SK-N-SH (cell line): ENCODE measurements at regions not wholly inside any gene's neighbourhood (a gene's known extent, or its start where the extent isn't known, plus 50 kb on each side); places are given as distances from the start of the nearest gene placed in this dataset.

Experiments used
- CTCF ChIA-PET: fragments of 300-600, 350-600 bp; formaldehyde crosslinking; extraction: SDS; loops from one replicate; lab custom pipeline; 2021; lab: Yijun Ruan, JAX
- POLR2A ChIA-PET: fragments of 350-600 bp; sonication (Branson Sonifier 250); formaldehyde crosslinking; extraction: SDS; loops from one replicate; lab custom pipeline; 2020; ENCODE audit warnings: antibody characterized with exemption, inconsistent platforms; lab: Yijun Ruan, JAX
- DNase-seq: peaks from one replicate; pipeline ENCODE4 v3.0.0; 2012
- H2AFZ ChIP-seq: fragments of 200-600 bp; sonication (generic); 2 replicates; pipeline ENCODE4 v1.8.1; 2016; ENCODE audit warnings: antibody characterized with exemption, mild to moderate bottlenecking, low read depth
- H3F3A ChIP-seq: fragments of 200-600 bp; sonication (generic); replicated peaks from 2 replicates; pipeline ENCODE3; 2016; ENCODE audit warnings: antibody characterized with exemption, mild to moderate bottlenecking; ENCODE audit not compliant: insufficient read depth
- H3K27ac ChIP-seq, 2 experiments: fragments of 200-500 bp in 1 of 2; fragments of 200-600 bp in 1 of 2; sonication (Bioruptor generic) in 1 of 2; sonication (generic), shearing (Covaris generic) in 1 of 2; 2 replicates each; pipeline versions ENCODE4 v1.5.1 to v1.6.1; 2014 to 2016; ENCODE audit warnings: low read depth in 2 of 2, inconsistent platforms in 1 of 2, low read length in 1 of 2, mild to moderate bottlenecking in 1 of 2, mixed read lengths in 1 of 2
- H3K27me3 ChIP-seq: fragments of 200-600 bp; sonication (generic), shearing (Covaris generic); 2 replicates; pipeline ENCODE4 v1.6.1; 2016; ENCODE audit warnings: mixed run types; ENCODE audit not compliant: insufficient read depth
- H3K36me3 ChIP-seq, 2 experiments: fragments of 200-500 bp in 1 of 2; fragments of 200-600 bp in 1 of 2; sonication (Bioruptor generic) in 1 of 2; sonication (generic) in 1 of 2; replicated peaks in 1 of 2; 2 replicates each; pipeline versions ENCODE3 to v1.5.1; 2014 to 2016; ENCODE audit warnings: low read length in 1 of 2, mild to moderate bottlenecking in 1 of 2; ENCODE audit not compliant: insufficient read depth in 2 of 2, control insufficient read depth in 1 of 2
- H3K4me1 ChIP-seq, 2 experiments: fragments of 200-500 bp in 1 of 2; fragments of 200-600 bp in 1 of 2; sonication (Bioruptor generic) in 1 of 2; sonication (generic), shearing (Covaris generic) in 1 of 2; 2 replicates each; pipeline versions ENCODE4 v1.5.1 to v1.6.1; 2014 to 2016; ENCODE audit warnings: low read depth in 1 of 2, low read length in 1 of 2, mixed run types in 1 of 2; ENCODE audit not compliant: insufficient read depth in 2 of 2, control insufficient read depth in 1 of 2
- H3K4me2 ChIP-seq: fragments of 200-600 bp; sonication (generic), shearing (Covaris generic); 2 replicates; pipeline ENCODE4 v1.6.1; 2017; ENCODE audit warnings: mixed run types
- H3K4me3 ChIP-seq, 2 experiments: fragments of 200-500 bp in 1 of 2; fragments of 200-600 bp in 1 of 2; sonication (Bioruptor generic) in 1 of 2; sonication (generic), shearing (Covaris generic) in 1 of 2; 2 replicates each; pipeline versions ENCODE4 v1.5.1 to v1.8.1; 2014 to 2016; ENCODE audit warnings: low read depth in 2 of 2, inconsistent platforms in 1 of 2, low read length in 1 of 2, mild to moderate bottlenecking in 1 of 2, mixed read lengths in 1 of 2, moderate library complexity in 1 of 2
- H3K79me2 ChIP-seq: fragments of 200-600 bp; sonication (generic); 2 replicates; pipeline ENCODE4 v1.8.1; 2017; ENCODE audit warnings: mild to moderate bottlenecking; ENCODE audit not compliant: insufficient read depth
- H3K9ac ChIP-seq: fragments of 200-600 bp; sonication (generic); 2 replicates; pipeline ENCODE4 v1.6.1; 2017; ENCODE audit warnings: mixed run types
- H3K9me2 ChIP-seq: fragments of 200-600 bp; sonication (generic); 2 replicates; pipeline ENCODE4 v1.6.1; 2017; ENCODE audit warnings: mixed run types
- H3K9me3 ChIP-seq: fragments of 200-600 bp; sonication (generic); 2 replicates; pipeline ENCODE4 v1.6.1; 2017; ENCODE audit warnings: mixed run types, mild to moderate bottlenecking, moderate library complexity
- H4K20me1 ChIP-seq: fragments of 200-600 bp; sonication (generic); 2 replicates; pipeline ENCODE4 v1.6.1; 2017; ENCODE audit warnings: mild to moderate bottlenecking, mixed run types; ENCODE audit not compliant: insufficient read depth
- ELF1 ChIP-seq: IDR thresholded peaks from 2 replicates; pipeline ENCODE4 v1.4.0; 2012
- EP300 ChIP-seq, 2 experiments: IDR thresholded peaks; 2 replicates each; pipeline versions ENCODE4 v1.4.0 to v1.6.1; 2012; ENCODE audit warnings: borderline replicate concordance in 1 of 2, low read depth in 1 of 2, low read length in 1 of 2
- FOSL2 ChIP-seq: IDR thresholded peaks from 2 replicates; pipeline ENCODE4 v1.4.0; 2012; ENCODE audit warnings: low read depth, mild to moderate bottlenecking, moderate library complexity, borderline replicate concordance
- FOXJ3 ChIP-seq: sonication (generic); formaldehyde crosslinking; IDR thresholded peaks from 2 replicates; pipeline ENCODE4 v1.5.1; 2020; ENCODE audit warnings: mild to moderate bottlenecking, missing genetic modification reagents
- FOXM1 ChIP-seq: IDR thresholded peaks from 2 replicates; pipeline ENCODE4 v1.4.0; 2012; ENCODE audit warnings: low read depth, mild to moderate bottlenecking
- GABPA ChIP-seq: IDR thresholded peaks from 2 replicates; pipeline ENCODE4 v1.4.0; 2012; ENCODE audit warnings: low read depth, mild to moderate bottlenecking
- MEF2A ChIP-seq: IDR thresholded peaks from 2 replicates; pipeline ENCODE4 v1.4.0; 2012; ENCODE audit warnings: low read depth, borderline replicate concordance
- MXI1 ChIP-seq: IDR thresholded peaks from 2 replicates; pipeline ENCODE4 v1.6.1; 2012; ENCODE audit warnings: mild to moderate bottlenecking, low read depth, low read length, improper control_type of control experiment
- POLR2AphosphoS5 ChIP-seq: IDR thresholded peaks from 2 replicates; pipeline ENCODE4 v1.6.1; 2012; ENCODE audit warnings: low read depth, low read length
- RFX5 ChIP-seq: IDR thresholded peaks from 2 replicates; pipeline ENCODE4 v1.6.1; 2012; ENCODE audit warnings: mild to moderate bottlenecking, improper control_type of control experiment, low read length
- RXRA ChIP-seq: IDR thresholded peaks from 2 replicates; pipeline ENCODE4 v1.4.0; 2012; ENCODE audit warnings: low read depth, mild to moderate bottlenecking, borderline replicate concordance
- SIN3A ChIP-seq: IDR thresholded peaks from 2 replicates; pipeline ENCODE4 v1.6.1; 2012; ENCODE audit warnings: low read depth, mild to moderate bottlenecking, low read length, moderate library complexity, borderline replicate concordance
- USF1 ChIP-seq: IDR thresholded peaks from 2 replicates; pipeline ENCODE4 v1.4.0; 2012; ENCODE audit warnings: low read depth, borderline replicate concordance
- USF2 ChIP-seq: fragments of 150-350 bp; IDR thresholded peaks from 2 replicates; pipeline ENCODE4 v1.6.1; 2017; ENCODE audit warnings: antibody characterized with exemption, low read length, low read depth, borderline replicate concordance
- YY1 ChIP-seq: IDR thresholded peaks from 2 replicates; pipeline ENCODE4 v1.4.0; 2012; ENCODE audit warnings: low read depth, mild to moderate bottlenecking
- WGBS: methylation state at CpG from one replicate; pipeline ENCODE4 v1.1.6; 2017; ENCODE audit warnings: low lambda C conversion rate; 5-methylcytosine and 5-hydroxymethylcytosine counted together
- TF ChIP-seq, protein P1 (sequence below): fragments of 150-350 bp; IDR thresholded peaks from 2 replicates; pipeline ENCODE4 v1.6.1; 2016; ENCODE audit warnings: mild to moderate bottlenecking, low read depth, low read length
- TF ChIP-seq, protein P2 (sequence below): IDR thresholded peaks from 2 replicates; pipeline ENCODE4; 2012

GRCh38 chr22:19635644-19636043, 78.7 kb upstream of the SEPTIN5 start (continued):
- TF ChIP-seq FOXM1 (no peak), USF2 (no peak), ELF1 (no peak), RXRA (no peak), FOSL2 (no peak), MXI1 (no peak), GABPA (no peak)
- TF ChIP-seq, all 33 proteins: peak for 0

- POLR2A ChIA-PET, result no interaction called here
- H3K9me3 ChIP-seq, result no peaks in the 10 kb centered on the region
- H3K9me2 ChIP-seq, result no peaks in the 10 kb centered on the region
- H3K79me2 ChIP-seq, result no peaks in the 10 kb centered on the region
- CTCF ChIA-PET, result no interaction called here
- H2AFZ ChIP-seq, result no peak overlapping the region
- no peak for TF ChIP-seq MEF2A
- TF ChIP-seq RFX5, result no peak
- TF ChIP-seq, protein P1, sequence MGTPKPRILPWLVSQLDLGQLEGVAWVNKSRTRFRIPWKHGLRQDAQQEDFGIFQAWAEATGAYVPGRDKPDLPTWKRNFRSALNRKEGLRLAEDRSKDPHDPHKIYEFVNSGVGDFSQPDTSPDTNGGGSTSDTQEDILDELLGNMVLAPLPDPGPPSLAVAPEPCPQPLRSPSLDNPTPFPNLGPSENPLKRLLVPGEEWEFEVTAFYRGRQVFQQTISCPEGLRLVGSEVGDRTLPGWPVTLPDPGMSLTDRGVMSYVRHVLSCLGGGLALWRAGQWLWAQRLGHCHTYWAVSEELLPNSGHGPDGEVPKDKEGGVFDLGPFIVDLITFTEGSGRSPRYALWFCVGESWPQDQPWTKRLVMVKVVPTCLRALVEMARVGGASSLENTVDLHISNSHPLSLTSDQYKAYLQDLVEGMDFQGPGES, result no peak
- no peak for TF ChIP-seq POLR2AphosphoS5
- TF ChIP-seq, all 33 proteins: peak for 0
- DNase-seq, result peak; percentile 5
- Histone ChIP-seq H3F3A (no peaks in the 10 kb centered on the region), H3K4me3 (no peak overlapping the region), H3K9ac (no peak overlapping the region), H4K20me1 (no peaks in the 10 kb centered on the region), H3K4me1 (no peaks in the 10 kb centered on the region), H3K27ac (no peak overlapping the region), H3K36me3 (no peaks in the 10 kb centered on the region), H3K27me3 (no peaks in the 10 kb centered on the region; the same call in 1 of the 2 replicates), H3K4me2 (no peak overlapping the region)
- 69% methylated on average over 14 of the region's 18 CpGs for WGBS
Measured at GRCh38 chr22:19636696-19637407, 77.5 kb upstream of the SEPTIN5 start.

- no peak overlapping the region for H3K4me3 ChIP-seq
- ChIA-PET CTCF (interaction anchor here (1.0 to 3.4 kb wide), 2 partner anchors 8 to 9 kb away, joined by 3 to 17 read pairs; no protein-coding TSS in a partner anchor), POLR2A (no interaction called here)
- H3F3A ChIP-seq, result no peaks in the 10 kb centered on the region
- H3K9me2 ChIP-seq, result no peaks in the 10 kb centered on the region
- H3K9me3 ChIP-seq, result no peaks in the 10 kb centered on the region
- H3K79me2 ChIP-seq, result no peaks in the 10 kb centered on the region
- H3K27me3 ChIP-seq, result no peaks in the 10 kb centered on the region; the same call in 1 of the 2 replicates
- TF ChIP-seq YY1, result no peak
- no peak for TF ChIP-seq USF1
- TF ChIP-seq, protein P1, result no peak
- TF ChIP-seq FOXJ3 (CRISPR knock-in tag), result no peak
- TF ChIP-seq RFX5, result no peak
- TF ChIP-seq EP300 (IDR thresholded peaks at IDR 0.05; ENCODE audit: borderline replicate concordance in 1 of 2, low read depth in 1 of 2, low read length in 1 of 2), result no peak
- TF ChIP-seq, protein P2, sequence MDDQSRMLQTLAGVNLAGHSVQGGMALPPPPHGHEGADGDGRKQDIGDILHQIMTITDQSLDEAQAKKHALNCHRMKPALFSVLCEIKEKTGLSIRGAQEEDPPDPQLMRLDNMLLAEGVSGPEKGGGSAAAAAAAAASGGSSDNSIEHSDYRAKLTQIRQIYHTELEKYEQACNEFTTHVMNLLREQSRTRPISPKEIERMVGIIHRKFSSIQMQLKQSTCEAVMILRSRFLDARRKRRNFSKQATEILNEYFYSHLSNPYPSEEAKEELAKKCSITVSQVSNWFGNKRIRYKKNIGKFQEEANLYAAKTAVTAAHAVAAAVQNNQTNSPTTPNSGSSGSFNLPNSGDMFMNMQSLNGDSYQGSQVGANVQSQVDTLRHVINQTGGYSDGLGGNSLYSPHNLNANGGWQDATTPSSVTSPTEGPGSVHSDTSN, result no peak
- TF ChIP-seq SIN3A, result no peak
- WGBS, result 63% methylated on average over 12 of the region's 15 CpGs
- H3K9ac ChIP-seq, result no peak overlapping the region
- no peaks in the 10 kb centered on the region for H4K20me1 ChIP-seq
- H3K4me2 ChIP-seq, result no peak overlapping the region
- no peaks in the 10 kb centered on the region for H3K4me1 ChIP-seq
- DNase-seq, result peak; percentile 20
- no peak overlapping the region for H2AFZ ChIP-seq
- H3K36me3 ChIP-seq, result no peaks in the 10 kb centered on the region
- H3K27ac ChIP-seq, result no peak overlapping the region
Measured at GRCh38 chr22:19637408-19638281, 76.7 kb upstream of the SEPTIN5 start.
